GM19468 (cell line): ENCODE measurements at regions not wholly inside any gene's neighbourhood (a gene's known extent, or its start where the extent isn't known, plus 50 kb on each side); places are given as distances from the start of the nearest gene placed in this dataset.

Source experiments
- ATAC-seq: cut with Tn5 transposase; IDR thresholded peaks from one replicate; pipeline ENCODE4 v1.9.1; 2021; ENCODE audit warnings: mild to moderate bottlenecking, moderate library complexity, moderate number of reproducible peaks; ENCODE audit not compliant: unreplicated experiment; ENCODE audit errors: extremely low read depth

DNA sequence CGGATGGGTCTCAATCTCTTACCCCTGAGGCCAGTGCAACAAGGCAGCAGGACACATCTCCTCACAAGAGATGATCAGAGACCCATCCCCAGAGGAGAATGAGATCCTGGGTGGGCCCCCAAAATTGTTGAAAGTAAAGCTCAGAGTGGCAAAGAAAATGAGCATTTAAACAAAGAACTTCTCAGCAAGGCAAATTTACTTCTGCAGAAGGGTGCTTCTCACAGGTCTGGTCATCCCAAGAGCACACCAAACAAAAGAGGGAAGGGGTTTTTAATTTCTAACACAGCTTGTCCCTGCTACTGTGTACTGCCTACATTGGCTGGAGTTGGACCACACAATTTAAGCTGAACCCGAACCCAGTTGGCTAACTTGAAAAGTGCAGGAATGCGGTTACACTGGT lies 1628.6 kb upstream of the RAG2 start:
- no peak for ATAC-seq

DNA sequence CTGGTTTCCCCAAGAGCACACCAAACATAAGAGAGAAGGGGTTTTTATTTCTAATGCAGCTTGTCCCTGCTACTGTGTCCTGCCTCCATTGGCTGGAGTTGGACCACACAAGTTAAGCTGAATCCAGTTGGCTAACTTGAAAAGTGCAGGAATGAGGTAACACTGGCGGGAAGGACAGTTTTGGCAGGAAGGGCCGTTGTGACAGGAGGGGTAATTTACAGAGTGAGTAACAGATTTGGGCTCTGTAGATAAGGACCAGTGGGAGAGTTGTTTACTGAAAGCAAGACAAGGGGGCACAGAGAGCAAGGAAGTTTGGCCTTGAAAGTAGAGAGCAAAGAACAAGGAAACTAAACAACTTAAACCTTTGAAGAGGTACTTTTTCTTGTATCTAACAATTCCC lies 1623.3 kb upstream of the RAG2 start:
- no peak for ATAC-seq

DNA sequence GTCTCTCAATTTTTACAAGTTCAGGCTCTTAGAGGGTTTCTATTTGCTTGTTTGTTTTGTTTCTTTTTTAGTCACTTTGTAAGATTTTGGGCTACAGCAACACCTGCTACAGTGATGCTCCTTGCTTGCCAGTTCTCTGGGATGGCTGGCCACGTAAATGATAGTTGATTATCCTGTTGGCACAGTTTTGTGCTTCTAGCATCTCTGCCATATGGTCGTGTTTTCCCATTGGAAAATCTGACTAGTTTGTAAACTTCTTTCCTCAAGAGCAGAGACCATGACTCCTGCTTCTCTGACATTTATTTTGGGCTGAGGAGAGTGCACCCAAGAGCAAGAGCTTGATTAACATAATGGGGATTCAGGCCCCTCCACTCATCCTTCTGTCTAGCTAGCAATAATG lies 1621.6 kb upstream of the RAG2 start:
- no peak for ATAC-seq

DNA sequence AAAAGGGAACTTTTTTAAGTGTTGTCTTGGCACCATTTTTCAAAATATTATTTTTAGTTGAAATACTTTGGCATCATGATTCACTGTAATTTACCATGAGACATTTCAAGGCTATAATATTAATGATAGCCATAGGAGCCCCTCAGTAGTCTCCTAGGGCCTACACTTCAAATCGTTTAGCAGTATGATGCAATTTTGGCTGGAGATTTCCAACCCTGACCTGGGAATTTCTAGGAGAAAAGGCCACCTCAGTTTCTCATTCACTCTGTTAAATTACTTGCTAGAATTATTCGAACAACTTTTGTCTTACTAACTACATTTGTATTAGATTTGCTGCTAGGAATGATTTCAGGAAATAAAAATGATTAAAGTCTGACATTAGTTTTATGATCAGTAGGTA lies 1610.9 kb upstream of the RAG2 start:
- no peak for ATAC-seq

DNA sequence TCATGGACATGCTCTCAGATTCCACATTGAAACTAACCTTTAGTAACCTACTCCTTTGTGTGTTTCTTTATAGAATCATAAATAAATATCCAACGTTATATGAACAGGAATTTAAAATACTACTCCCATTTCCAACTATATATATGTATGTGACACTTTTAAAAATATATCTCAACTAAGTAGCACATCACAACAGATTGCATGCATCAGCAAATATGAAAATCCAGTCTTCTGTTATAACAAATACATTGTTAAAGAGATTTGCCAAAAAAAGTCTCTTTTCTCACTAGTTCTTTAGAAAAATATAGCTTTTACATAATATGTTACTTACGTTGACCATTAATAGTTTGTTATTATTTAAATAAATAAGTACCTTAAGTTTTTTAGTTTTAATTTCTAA lies 1608.6 kb upstream of the RAG2 start:
- ATAC-seq, result no peak

DNA sequence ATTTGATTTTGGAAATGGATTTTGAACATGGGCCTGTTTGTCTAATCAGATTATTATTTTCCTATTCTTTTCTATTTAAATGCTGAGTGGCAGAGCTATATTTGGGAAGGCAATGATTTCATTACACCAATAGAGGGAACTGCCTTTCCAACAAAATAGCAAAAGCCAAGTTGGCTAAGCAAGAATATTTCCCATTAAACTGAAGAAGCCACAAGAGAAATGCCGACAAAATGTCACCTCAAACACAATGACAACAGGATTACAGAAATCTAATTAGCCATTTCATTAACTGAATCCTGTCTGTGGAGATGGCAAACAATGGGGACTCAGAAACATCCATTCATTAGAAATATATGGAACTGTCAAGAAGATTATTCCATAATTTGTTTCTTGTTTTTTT lies 1593.1 kb upstream of the RAG2 start:
- ATAC-seq, result no peak

DNA sequence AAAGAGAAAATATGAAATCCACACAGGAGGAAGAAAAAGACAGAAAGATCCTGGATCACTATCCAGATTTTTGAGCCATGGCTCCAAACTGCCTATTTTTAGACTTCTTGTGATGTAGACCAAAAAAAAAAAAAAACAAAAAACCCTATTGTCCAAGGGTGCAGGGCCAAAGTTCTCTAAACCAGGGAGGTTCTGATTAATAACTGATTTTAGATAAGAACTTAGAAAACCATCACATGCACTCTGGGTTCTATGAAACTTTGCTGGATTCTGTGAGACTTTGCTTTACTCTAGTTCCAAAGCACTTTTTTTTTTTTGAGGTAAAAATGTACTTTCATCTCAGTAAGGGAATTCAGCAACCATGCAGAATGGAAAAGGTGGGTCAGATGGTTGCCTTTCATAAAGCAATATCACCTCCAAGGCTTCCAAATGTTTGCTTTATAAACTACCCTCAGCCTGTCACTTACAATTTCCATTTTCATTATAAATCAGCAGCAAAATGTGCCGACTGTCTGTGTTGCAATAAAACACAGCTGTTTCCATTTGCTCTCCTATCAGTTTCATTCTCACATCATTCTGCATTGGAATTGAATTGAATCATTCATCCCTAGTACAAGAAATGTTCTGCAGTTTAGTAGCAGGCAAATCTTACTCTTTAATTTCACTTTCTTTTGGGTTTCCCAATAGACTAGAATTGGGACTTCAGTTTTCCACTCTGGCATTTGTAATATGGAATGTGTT lies 1584.3 kb upstream of the RAG2 start:
- no peak for ATAC-seq

DNA sequence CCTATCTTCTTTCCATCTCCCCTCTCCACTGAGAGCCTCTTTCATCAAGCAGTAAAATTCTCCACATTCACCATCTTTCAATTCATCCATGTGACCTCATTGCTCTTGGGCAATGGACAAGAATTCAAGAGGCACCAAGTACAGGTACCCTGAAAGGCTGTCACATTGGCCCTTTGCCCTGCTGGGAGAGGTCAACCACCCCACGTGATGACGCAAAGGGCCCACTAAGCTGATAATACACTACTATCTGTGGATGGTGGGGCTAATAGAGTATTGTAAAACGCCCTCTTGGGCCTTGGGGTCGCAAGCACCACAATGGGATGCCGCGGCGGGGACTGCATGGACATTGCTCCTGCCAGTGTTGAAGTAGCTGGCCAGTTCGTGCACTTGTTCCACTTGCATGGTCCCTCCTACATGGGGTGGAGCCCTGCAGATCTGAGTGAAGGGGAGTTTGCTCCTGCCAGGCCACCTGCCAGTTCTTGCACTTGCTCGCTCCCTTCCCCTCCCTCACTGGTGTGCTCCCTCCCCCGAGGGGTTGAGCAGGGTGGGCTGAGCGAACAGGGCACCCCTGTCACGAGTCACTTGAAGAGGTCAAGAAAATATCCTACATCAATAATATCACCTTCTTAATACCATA lies 1578.8 kb upstream of the RAG2 start:
- no peak for ATAC-seq

DNA sequence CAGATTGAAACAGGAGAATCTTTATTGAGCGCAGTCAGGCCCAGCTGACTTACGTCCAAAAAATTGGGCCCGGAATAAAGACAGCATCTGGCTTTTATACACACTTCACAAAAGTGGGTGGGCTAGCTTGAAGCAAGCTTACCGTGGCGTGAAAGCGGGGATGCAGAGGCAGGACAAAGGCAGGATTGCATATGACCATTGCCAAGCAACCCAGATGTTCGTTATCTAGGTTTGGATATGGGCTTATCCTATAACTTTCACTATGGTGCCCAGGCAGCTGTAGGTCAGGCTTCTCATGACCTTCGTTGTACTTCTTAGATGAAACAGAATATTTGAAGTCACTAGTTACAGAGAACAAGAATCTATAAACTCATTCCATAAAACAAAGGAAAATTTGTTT lies 1575.6 kb upstream of the RAG2 start:
- no peak for ATAC-seq

DNA sequence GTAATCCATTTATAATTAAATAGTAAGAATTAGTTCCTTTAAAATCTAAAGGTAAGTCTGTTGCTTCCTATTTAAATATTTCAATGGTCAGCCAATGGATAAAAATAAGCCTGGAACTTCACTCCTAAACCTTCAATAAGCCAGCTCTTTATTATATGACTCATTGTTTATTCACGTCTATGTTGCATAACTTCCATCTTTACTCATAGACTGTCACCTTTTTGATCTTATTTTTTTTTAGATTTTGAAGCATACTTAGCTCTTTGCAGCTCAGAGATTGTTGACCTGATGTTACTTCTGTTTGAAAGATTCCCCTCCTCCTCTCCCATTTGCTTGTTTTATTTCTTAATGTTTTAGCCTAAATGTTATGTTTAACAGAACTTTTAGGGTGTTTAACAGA lies 1571.2 kb upstream of the RAG2 start:
- no peak for ATAC-seq

DNA sequence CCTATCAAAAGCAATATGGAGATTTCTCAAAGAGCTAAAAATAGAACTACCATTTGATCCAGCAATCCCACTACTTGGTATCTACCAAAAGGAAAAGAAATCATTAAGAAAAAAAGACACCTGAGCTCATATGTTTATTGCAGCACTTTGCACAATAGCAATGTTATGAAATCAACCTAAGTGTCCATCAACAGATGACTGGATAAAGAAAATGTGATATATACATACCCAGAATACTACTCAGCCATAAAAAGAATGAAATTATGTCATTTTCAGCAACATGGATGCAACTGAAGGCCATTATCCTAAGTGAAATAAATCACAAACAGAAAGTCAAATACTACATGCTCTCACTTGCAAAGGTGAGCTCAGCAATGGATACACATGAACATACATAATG lies 1565.5 kb upstream of the RAG2 start:
- ATAC-seq, result no peak

DNA sequence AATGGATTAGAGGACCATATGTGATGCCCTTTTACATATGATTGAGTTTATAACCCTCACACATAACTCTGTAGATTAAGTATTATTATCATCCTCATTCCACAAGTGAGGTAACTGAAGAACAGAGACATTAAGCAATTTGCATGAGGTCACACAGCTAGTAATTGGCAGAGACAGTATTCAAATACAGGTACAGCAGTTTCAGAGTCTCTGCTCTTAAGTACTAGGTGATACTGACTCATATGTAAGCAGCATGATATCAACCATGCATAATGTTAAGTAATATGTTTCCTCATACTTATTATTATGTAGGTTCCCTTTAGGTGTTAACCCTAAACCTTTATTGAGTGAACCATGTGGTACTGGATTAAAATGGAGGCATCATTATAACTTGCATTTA lies 1562.4 kb upstream of the RAG2 start:
- no peak for ATAC-seq

DNA sequence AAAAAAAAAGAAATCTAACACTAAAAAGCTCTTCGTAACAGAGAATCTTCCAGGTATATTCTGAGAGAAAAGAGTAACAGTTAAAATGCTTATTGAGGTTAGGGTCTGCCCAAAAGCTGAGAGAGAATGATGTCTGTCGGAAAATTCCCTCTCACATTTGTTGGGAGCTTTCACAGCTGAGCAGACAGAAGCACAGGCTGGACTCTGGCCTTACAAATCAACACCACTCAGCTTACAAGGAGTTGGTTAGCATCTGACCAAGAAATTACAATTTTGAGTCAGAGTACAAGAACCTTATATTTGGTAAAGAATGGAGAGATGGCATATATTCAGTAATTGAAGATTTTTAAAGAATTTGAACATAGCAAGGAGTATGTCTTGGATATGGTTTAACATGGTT lies 1561.0 kb upstream of the RAG2 start:
- ATAC-seq, result no peak

DNA sequence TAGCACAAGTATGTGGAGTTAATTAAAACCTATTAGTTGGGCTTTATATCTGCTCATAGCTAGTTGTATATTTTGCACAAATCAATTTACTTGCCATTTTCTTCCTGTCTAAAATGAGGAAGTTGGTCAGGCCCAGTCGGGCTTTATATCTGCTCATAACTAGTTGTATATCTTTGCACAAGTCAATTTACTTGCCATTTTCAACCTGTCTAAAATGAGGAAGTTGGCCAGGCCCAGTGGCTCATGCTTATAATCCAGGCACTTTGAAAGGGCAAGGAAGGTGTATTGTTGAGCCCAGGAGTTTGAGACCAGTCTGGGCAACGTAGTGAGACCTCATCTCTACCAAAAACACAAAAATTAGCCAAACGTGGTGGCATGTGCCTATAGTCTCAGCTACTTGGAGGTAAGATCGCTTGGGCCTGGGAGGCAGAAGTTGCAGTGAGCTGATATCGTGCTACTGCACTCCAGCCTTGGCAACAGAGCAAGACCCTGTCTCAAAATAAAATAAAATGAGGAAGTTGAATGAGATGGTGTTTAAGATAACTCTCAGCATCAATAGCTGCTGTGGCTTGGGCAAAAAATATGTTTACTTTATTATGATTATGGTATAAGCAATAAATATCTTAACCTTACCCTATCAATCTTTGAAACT lies 1558.6 kb upstream of the RAG2 start:
- no peak for ATAC-seq

DNA sequence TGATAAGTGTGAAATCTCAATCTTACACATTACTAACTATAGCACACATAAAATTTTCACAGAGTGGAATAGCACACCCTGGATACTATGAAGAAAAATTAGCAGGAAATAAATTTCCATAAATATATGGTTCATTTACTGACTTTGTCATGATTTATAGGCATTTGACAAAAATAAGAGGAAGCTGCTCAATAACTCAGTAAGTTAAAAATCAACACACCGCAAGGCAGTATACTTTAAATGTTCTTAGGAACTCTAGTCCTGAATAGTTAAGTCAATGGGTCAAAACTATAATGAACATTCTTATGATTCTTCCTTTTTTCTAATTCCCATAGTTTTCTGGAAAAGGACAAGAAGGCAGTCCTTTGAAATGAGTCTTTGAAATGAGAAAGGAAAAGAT lies 1557.8 kb upstream of the RAG2 start:
- ATAC-seq, result no peak

DNA sequence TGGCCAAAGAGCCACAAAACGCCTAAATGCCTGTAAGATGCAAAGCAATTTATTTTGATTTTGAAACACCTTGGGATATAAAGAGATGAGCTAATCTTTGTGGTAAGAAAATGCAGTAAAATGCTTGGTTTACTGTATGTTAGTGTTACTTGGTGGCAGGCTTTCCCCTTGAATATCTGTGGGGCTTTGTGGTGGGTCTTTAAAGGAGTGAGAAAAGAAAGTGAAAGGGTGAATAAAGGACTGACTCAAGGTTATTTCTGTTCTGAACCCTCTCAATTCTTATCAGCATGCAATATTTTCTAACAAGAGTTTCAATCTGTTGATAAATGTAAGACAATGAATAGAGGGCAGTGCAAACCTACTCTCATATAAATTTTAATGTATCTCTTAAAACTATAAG lies 1555.9 kb upstream of the RAG2 start:
- ATAC-seq, result no peak

DNA sequence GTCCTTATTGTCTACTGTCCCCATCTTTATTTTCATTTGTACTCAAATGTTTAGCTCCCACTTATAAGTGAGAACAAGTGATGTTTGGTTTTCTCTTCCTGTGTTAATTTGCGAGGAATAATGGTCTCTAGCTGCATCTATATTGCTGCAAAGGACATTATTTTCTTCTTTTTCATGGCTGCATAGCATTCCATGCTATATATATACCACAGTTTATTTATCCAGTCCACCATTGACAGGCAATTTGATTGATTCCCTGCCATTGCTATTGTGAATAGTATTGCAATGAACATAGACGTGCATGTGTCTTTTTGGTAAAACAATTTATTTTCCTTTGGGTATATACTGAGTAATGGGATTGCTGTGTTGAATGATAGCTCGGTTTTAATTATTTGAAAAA lies 1545.8 kb upstream of the RAG2 start:
- no peak for ATAC-seq

DNA sequence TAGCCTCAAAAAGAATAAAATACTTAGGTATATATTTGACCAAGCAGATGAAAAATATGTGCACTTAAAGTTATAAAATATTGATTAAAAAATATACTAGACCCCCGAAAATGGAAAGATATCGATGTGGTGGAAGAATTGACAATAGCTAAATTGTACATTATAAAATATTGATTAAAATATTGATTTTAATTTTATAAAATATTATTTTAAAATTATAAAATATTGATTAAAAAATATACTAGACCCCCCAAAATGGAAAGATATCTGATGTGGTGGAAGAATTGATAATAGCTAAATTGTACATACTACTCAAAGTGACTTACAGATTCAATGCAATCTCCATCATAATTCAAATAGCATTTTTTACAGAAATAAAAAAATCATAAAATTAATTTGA lies 1540.9 kb upstream of the RAG2 start:
- no peak for ATAC-seq

DNA sequence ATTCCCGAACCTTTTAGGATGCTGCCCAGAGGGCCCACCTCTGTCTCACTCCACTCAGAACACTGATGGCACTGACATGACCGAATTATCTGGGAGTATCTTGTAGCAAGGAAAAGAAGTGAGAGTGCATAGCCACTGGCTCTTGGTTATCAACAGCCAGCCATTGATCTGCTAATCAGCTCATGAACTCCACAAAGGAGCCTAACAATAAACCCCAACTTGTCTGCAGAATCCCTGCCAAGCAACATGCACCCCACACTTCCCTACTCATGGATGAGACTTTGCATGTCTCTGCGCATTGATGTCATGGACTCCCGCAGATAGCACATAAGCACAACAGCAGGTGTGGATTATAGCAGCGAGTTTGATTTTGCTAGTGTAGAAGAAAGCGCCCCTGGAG lies 1538.9 kb upstream of the RAG2 start:
- no peak for ATAC-seq

DNA sequence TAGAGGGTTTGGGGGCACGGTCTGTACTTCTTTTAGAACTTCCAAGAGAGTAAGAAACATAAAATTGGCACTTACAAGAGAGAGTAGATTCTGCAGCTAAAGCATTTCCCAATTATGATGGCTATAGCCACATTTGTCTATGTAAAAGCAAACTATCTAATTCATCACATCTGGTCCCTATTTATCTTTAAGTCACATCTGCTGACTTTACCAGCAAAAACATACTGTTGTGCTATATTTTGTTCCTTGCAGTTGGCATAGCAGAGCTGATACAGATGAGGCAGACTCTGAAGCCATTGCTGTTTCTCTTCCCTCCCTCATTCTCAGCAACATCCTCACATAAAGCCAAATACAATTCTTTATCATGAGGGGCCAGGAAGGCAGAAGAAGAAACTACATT lies 1533.5 kb upstream of the RAG2 start:
- ATAC-seq, result no peak

DNA sequence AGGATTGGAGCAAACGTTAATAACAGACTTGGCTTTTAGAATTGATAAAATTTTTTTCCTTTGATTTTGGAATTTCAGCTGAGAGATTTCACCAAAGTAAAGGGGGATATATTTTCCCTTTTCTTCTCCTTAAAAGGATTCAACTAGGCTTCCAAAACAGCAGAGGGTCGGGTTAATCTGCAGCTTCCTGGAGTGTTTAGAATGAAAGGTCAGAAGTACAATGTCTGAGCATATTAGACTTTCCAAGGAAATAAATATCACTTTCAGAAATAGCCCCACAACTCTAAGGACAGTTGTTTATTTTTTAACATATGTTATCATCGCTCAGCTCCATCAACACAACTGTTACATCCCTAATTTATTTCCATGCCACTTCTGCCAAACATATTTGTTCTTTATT lies 1532.9 kb upstream of the RAG2 start:
- ATAC-seq, result no peak

DNA sequence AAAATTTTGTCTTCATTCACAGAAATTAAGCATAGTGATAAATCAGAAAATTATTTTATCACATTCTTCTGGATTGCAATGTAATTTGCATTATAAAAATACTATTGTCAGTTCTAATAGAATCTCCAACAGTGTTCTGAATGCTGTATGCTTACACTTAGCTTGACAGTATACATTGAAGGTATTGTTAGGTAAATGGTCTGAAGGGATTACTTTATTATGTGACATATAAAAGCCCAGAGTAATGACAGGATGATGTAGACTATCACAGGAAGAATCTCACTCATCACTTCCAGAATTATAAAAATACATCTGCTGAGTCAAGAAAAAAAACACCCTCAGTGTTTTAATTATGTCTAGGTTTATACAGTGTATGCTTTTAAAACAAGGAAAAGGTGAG lies 1532.5 kb upstream of the RAG2 start:
- ATAC-seq, result no peak
